GM23338 (cell line): ENCODE measurements at regions not wholly inside any gene's neighbourhood (a gene's known extent, or its start where the extent isn't known, plus 50 kb on each side); places are given as distances from the start of the nearest gene placed in this dataset.

ENCODE experiments used
- ATAC-seq: fragments of 200-7000 bp; cut with Tn5 transposase; 3 replicates; pipeline ENCODE4 v1.9.1; 2020
- DNase-seq: peaks from one replicate; pipeline ENCODE4 v3.0.0-alpha.2; 2015; ENCODE audit warnings: low spot score
- H2AFZ ChIP-seq: fragments of 200-600 bp; sonication (generic); 2 replicates; pipeline ENCODE4 v1.8.0; 2016; ENCODE audit warnings: antibody characterized with exemption, mild to moderate bottlenecking, moderate library complexity
- H3F3A ChIP-seq: fragments of 200-600 bp; sonication (generic); replicated peaks from 2 replicates; pipeline ENCODE4 v1.8.0; 2017; ENCODE audit warnings: antibody characterized with exemption, mixed run types, low read depth
- H3K27ac ChIP-seq: fragments of 200-600 bp; sonication (generic); 2 replicates; pipeline ENCODE4 v1.6.1; 2016; ENCODE audit warnings: low read depth
- H3K27me3 ChIP-seq: fragments of 200-600 bp; sonication (generic); 2 replicates; pipeline ENCODE4 v1.8.0; 2016; ENCODE audit warnings: mild to moderate bottlenecking, mixed run types, moderate library complexity; ENCODE audit not compliant: insufficient read depth
- H3K36me3 ChIP-seq: fragments of 200-600 bp; sonication (generic); 2 replicates; pipeline ENCODE4 v1.8.0; 2016; ENCODE audit warnings: mild to moderate bottlenecking; ENCODE audit not compliant: insufficient read depth
- H3K4me1 ChIP-seq: fragments of 200-600 bp; sonication (generic); 2 replicates; pipeline ENCODE4 v1.8.0; 2016; ENCODE audit warnings: mild to moderate bottlenecking, moderate library complexity; ENCODE audit not compliant: insufficient read depth
- H3K4me2 ChIP-seq: fragments of 200-600 bp; sonication (generic); 2 replicates; pipeline ENCODE4 v1.7.1; 2017; ENCODE audit warnings: mixed run types
- H3K4me3 ChIP-seq: fragments of 200-600 bp; sonication (generic); 2 replicates; pipeline ENCODE4 v1.6.1; 2016; ENCODE audit warnings: mixed run types
- H3K79me2 ChIP-seq: fragments of 200-600 bp; sonication (generic); replicated peaks from 2 replicates; pipeline ENCODE4 v1.8.0; 2017; ENCODE audit warnings: mild to moderate bottlenecking; ENCODE audit not compliant: insufficient read depth
- H3K9me2 ChIP-seq: fragments of 200-600 bp; sonication (generic); 2 replicates; pipeline ENCODE4 v1.8.0; 2017; ENCODE audit not compliant: insufficient read depth
- H4K20me1 ChIP-seq: fragments of 200-600 bp; sonication (generic); replicated peaks from 2 replicates; pipeline ENCODE4 v1.8.0; 2017; ENCODE audit warnings: mild to moderate bottlenecking; ENCODE audit not compliant: insufficient read depth
- H3K27ac Mint-ChIP-seq: 2 replicates; pipeline ENCODE4 v1.8.0; 2020; ENCODE audit warnings: inconsistent platforms, mild to moderate bottlenecking, moderate library complexity, mixed read lengths
- H3K27me3 Mint-ChIP-seq: 3 replicates; pipeline ENCODE4 v1.8.0; 2022; ENCODE audit warnings: low read depth, mild to moderate bottlenecking, moderate library complexity, mixed read lengths, inconsistent platforms; ENCODE audit not compliant: insufficient read depth, poor library complexity
- H3K36me3 Mint-ChIP-seq: 3 replicates; pipeline ENCODE4 v1.8.0; 2021; ENCODE audit warnings: low read depth, mild to moderate bottlenecking, inconsistent platforms, moderate library complexity, mixed read lengths
- H3K4me1 Mint-ChIP-seq: 3 replicates; pipeline ENCODE4 v1.8.0; 2020; ENCODE audit warnings: mild to moderate bottlenecking, inconsistent platforms, mixed read lengths
- H3K4me3 Mint-ChIP-seq: 3 replicates; pipeline ENCODE4 v1.8.0; 2021; ENCODE audit warnings: moderate library complexity, mild to moderate bottlenecking, inconsistent platforms, mixed read lengths
- H3K9me3 Mint-ChIP-seq: 3 replicates; pipeline ENCODE4 v1.8.0; 2020; ENCODE audit warnings: moderate library complexity, mild to moderate bottlenecking, inconsistent platforms, mixed read lengths
- ETS1 ChIP-seq: IDR thresholded peaks from 2 replicates; pipeline ENCODE4 v1.6.1; 2016; ENCODE audit warnings: antibody characterized with exemption
- EZH2 ChIP-seq: fragments of 200-600 bp; sonication (generic); IDR thresholded peaks from one replicate; pipeline ENCODE4 v1.8.0; 2017; ENCODE audit warnings: antibody characterized with exemption, mild to moderate bottlenecking, low read depth; ENCODE audit not compliant: unreplicated experiment
- EZH2phosphoT487 ChIP-seq: fragments of 200-600 bp; sonication (generic); IDR thresholded peaks from one replicate; pipeline ENCODE4 v1.8.1; 2018; ENCODE audit warnings: antibody characterized with exemption; ENCODE audit not compliant: unreplicated experiment
- REST ChIP-seq: IDR thresholded peaks from one replicate; pipeline ENCODE4 v1.6.1; 2018; ENCODE audit warnings: antibody characterized with exemption; ENCODE audit not compliant: unreplicated experiment
- STAT1 ChIP-seq: IDR thresholded peaks from one replicate; pipeline ENCODE4 v1.6.1; 2016; ENCODE audit warnings: antibody characterized with exemption; ENCODE audit not compliant: unreplicated experiment
- ZNF462 ChIP-seq: fragments of 250-450 bp; sonication (Bioruptor Pico); IDR thresholded peaks from 2 replicates; pipeline ENCODE4 v1.5.0; 2020; ENCODE audit warnings: mild to moderate bottlenecking, moderate library complexity

- TF ChIP-seq REST = no peak
Measured at GRCh38 chr5:15322421-15322820, 177.6 kb upstream of the FBXL7 start (continued).

GRCh38 chr5:15321776-15322175 lies 178.2 kb upstream of the FBXL7 start:
- Histone ChIP-seq H3K27me3 (no peaks in the 10 kb centered on the region), H3K4me1 (no peaks in the 10 kb centered on the region), H3K9me2 (no peaks in the 10 kb centered on the region), H3K27ac (no peak overlapping the region), H4K20me1 (no peaks in the 10 kb centered on the region), H3F3A (no peaks in the 10 kb centered on the region), H3K36me3 (no peaks in the 10 kb centered on the region), H3K4me3 (no peak overlapping the region), H3K79me2 (no peaks in the 10 kb centered on the region), H2AFZ (no peak overlapping the region), H3K4me2 (no peak overlapping the region)
- Mint-ChIP-seq H3K27ac (no peak overlapping the region), H3K4me1 (peaks cover 7% of the 10 kb centered on the region; the same call in 2 of the 3 replicates), H3K9me3 (no peaks in the 10 kb centered on the region), H3K36me3 (no peaks in the 10 kb centered on the region), H3K27me3 (no peaks in the 10 kb centered on the region), H3K4me3 (no peak overlapping the region)
- DNase-seq (no peak), ATAC-seq (no peak)
- TF ChIP-seq STAT1 (no peak), ETS1 (no peak), EZH2 (no peak)

- Histone ChIP-seq H3F3A (no peaks in the 10 kb centered on the region), H3K4me1 (no peaks in the 10 kb centered on the region), H2AFZ (no peak overlapping the region), H3K4me2 (no peak overlapping the region), H3K36me3 (no peaks in the 10 kb centered on the region), H3K79me2 (no peaks in the 10 kb centered on the region), H3K4me3 (no peak overlapping the region), H3K27me3 (no peaks in the 10 kb centered on the region), H4K20me1 (no peaks in the 10 kb centered on the region), H3K9me2 (no peaks in the 10 kb centered on the region), H3K27ac (no peak overlapping the region)
- peaks cover 7% of the 10 kb centered on the region; the same call in 2 of the 3 replicates for H3K4me1 Mint-ChIP-seq
- no peak overlapping the region for H3K27ac Mint-ChIP-seq
- DNase-seq (no peak), ATAC-seq (no peak)
- no peaks in the 10 kb centered on the region for H3K36me3 Mint-ChIP-seq
- H3K27me3 Mint-ChIP-seq = no peaks in the 10 kb centered on the region
- H3K4me3 Mint-ChIP-seq = no peak overlapping the region
- no peaks in the 10 kb centered on the region for H3K9me3 Mint-ChIP-seq
- TF ChIP-seq EZH2 (no peak), ZNF462 (CRISPR knock-in tag) (no peak), EZH2phosphoT487 (no peak)
Measured at GRCh38 chr5:15320871-15321270, 179.1 kb upstream of the FBXL7 start.
